Fibroblast of the aortic adventitia (primary cell): ENCODE measurements at regions not wholly inside any gene's neighbourhood (a gene's known extent, or its start where the extent isn't known, plus 50 kb on each side); places are given as distances from the start of the nearest gene placed in this dataset.

ENCODE experiments used
- DNase-seq: peaks from one replicate; pipeline ENCODE4 v3.0.0-alpha.2; 2010; ENCODE audit warnings: low read depth
- H3K4me3 ChIP-seq: 2 replicates; pipeline ENCODE4 v1.5.1; 2011; ENCODE audit warnings: low read depth, mild to moderate bottlenecking, control low read depth, low read length, moderate library complexity
- CTCF ChIP-seq: IDR thresholded peaks from 2 replicates; pipeline ENCODE4 v1.5.1; 2011; ENCODE audit warnings: mild to moderate bottlenecking, low read length, control low read depth, inconsistent platforms; ENCODE audit not compliant: insufficient read depth

DNA sequence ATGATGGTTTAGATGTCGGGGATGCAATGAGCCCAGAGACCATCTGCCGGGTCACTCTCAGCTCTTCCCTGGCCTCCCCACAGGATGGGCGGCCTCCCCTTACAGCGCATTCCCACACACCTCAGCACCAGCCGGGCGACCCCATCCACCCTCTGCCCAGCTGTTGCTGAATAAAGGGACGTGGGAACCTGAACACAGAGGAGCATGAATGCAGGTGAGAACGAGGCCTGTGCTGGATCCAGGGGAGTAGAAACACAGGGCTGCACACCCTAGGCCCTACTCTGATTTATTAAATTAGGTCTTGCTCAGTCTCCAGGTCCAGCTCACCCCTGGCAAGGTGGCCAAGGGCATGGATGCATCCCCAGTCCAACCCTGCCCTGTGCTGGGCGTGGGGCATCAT, 180.5 kb downstream of the CTTN start:
- H3K4me3 ChIP-seq = no peak overlapping the region
- no peak for TF ChIP-seq CTCF
- no peak for DNase-seq

GRCh38 chr11:70579316-70579955, 181.1 kb downstream of the CTTN start:
- no peak overlapping the region for H3K4me3 ChIP-seq
- TF ChIP-seq CTCF = no peak
- DNase-seq = no peak

DNA sequence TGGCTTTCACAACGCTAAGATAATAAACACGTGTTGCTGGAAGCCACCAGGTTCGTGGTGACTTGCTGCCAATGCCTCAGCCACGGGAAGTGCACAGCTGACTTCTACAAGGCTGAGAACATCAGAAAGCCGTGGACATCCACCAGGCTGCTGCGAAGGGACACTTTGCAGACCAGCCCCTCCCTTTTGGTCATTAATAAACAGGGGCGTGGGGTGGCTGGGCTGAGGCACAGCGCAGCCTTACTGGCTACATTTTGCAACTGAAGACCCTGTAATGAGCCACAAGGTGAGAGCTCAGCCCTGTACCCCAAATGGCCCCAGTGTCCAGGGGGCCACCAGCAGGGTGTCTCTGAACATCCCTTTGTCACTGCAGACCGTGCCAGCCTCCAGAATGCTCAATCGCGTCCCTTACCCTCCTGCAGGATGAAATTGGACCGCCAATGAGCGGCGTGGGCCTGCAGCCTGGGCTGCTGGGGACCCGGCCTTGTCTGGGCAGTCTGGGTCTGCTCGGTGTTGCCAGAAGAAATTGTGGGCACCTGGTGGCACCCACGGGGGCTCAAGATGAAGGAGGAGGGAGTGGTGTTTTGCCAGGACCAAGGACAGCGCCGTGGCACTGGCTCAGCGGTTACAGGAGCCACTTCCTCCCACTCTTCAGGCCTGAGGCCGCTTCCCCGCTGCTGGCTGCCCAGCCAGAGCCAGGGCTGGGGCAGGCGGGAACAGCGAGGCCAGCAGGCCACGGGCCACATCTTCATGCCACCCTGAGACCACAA, 181.9 kb downstream of the CTTN start:
- no peak for TF ChIP-seq CTCF
- DNase-seq = no peak
- no peak overlapping the region for H3K4me3 ChIP-seq

- H3K4me3 ChIP-seq = no peak overlapping the region
- TF ChIP-seq CTCF = no peak
- DNase-seq = no peak
Observed at GRCh38 chr11:70581991-70582885, 183.9 kb downstream of the CTTN start.

GRCh38 chr11:70582886-70583641, 184.7 kb downstream of the CTTN start:
- TF ChIP-seq CTCF = no peak
- no peak overlapping the region for H3K4me3 ChIP-seq
- no peak for DNase-seq

DNA sequence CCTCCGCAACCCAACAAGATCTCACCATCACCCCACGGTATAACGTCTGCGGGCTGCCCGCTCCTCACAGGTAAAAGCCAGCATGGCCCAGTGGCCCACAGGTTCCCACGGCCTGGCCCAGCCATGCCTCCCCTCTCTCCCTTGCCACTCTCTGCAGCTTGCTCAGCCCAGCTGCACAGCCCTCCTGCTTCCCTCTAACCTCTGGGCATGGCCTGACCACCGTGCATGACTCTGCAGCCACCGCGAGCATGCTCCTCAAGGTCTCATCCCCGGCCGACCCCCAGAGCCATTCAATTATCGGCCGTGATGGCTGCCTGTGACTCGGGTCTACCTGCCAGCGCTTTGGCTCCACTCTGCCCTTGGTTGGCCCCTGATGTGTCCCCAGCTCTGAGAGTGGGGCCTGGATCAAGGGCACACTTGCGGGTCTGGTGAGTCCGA, 185.5 kb downstream of the CTTN start:
- no peak overlapping the region for H3K4me3 ChIP-seq
- no peak for TF ChIP-seq CTCF
- DNase-seq = no peak
